Stomach (tissue), 4 donors: ENCODE measurements at regions not wholly inside any gene's neighbourhood (a gene's known extent, or its start where the extent isn't known, plus 50 kb on each side); places are given as distances from the start of the nearest gene placed in this dataset.

Source experiments
- EP300 ChIP-seq: sonication (generic); formaldehyde crosslinking; IDR thresholded peaks from one replicate; pipeline ENCODE4 v1.6.1; 2017; ENCODE audit warnings: antibody characterized with exemption
- POLR2A ChIP-seq, 4 donors: fragments of 450-650 bp; IDR thresholded peaks; one replicate each; pipeline ENCODE4 v1.6.1; 2016; ENCODE audit warnings: antibody characterized with exemption in 4 of 4, control low read depth in 2 of 4, mild to moderate bottlenecking in 1 of 4, moderate library complexity in 1 of 4
- POLR2AphosphoS5 ChIP-seq, 3 donors: sonication (generic); formaldehyde crosslinking; IDR thresholded peaks; one replicate each; pipeline ENCODE4 v1.6.1; 2016; ENCODE audit warnings: antibody characterized with exemption in 3 of 3
- TF ChIP-seq, protein P1 (sequence below), 7 experiments: fragments of 450-650 bp in 4 of 7; fragments of 200-600 bp in 3 of 7; sonication (generic) in 3 of 7; IDR thresholded peaks; one replicate each; pipeline ENCODE4 v1.5.1; 2016 to 2019; ENCODE audit warnings: antibody characterized with exemption in 7 of 7, control low read depth in 2 of 7, mild to moderate bottlenecking in 1 of 7

DNA sequence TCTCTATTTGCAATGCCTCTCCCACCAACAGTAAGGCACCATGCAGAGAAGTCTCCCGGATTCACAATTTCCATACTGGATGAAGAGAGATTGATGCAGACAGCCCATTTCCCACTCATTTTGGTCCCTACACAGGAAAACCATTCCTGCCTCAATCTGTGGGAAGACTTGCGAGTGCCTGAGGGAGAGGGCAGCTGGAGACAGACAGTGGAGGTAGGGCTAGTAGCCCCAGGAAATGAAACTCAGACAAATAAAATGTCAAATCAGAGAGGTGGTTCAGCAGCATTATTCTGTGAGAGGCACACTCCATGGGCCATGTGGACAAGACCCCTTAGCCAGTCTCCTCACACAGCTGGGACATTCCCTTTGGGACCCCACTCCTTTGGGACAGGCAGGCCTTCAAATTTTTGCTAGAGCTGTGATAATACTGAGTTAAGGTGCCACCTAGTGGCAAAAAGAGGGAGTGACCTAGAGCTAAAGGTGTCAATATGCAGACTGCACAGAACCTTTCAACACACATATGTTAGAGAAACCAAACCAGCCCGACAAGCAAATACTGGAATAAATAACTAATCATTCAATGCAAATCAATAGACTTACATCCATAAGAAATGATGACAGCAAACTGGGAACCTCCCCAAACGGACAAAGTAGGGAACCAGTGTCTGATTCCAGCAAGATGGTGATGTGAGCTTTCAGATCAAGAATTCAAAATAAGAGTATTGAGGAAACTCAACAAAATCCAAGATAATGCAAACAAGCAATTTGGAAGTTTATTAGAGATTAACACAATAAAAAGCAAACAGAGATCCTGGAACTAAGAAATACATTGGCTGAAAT lies 1865.3 kb upstream of the AGA start:
- TF ChIP-seq EP300 (no peak), POLR2A (IDR thresholded peaks at IDR 0.05) (no peak), POLR2AphosphoS5 (IDR thresholded peaks at IDR 0.05) (no peak)
- TF ChIP-seq, protein P1, sequence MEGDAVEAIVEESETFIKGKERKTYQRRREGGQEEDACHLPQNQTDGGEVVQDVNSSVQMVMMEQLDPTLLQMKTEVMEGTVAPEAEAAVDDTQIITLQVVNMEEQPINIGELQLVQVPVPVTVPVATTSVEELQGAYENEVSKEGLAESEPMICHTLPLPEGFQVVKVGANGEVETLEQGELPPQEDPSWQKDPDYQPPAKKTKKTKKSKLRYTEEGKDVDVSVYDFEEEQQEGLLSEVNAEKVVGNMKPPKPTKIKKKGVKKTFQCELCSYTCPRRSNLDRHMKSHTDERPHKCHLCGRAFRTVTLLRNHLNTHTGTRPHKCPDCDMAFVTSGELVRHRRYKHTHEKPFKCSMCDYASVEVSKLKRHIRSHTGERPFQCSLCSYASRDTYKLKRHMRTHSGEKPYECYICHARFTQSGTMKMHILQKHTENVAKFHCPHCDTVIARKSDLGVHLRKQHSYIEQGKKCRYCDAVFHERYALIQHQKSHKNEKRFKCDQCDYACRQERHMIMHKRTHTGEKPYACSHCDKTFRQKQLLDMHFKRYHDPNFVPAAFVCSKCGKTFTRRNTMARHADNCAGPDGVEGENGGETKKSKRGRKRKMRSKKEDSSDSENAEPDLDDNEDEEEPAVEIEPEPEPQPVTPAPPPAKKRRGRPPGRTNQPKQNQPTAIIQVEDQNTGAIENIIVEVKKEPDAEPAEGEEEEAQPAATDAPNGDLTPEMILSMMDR (IDR thresholded peaks at IDR 0.05), result peak in 4 of 7 experiments; percentile 15 to 40 (median 31)
